PC-9 (cell line): ENCODE measurements at regions not wholly inside any gene's neighbourhood (a gene's known extent, or its start where the extent isn't known, plus 50 kb on each side); places are given as distances from the start of the nearest gene placed in this dataset.

Experiments
- CTCF ChIP-seq: fragments of 200-600 bp; sonication (generic); conservative IDR thresholded peaks from 2 replicates; pipeline ENCODE4 v1.6.1; 2017; ENCODE audit warnings: mixed run types, antibody characterized with exemption, mild to moderate bottlenecking, moderate library complexity
- EZH2 ChIP-seq: fragments of 200-600 bp; sonication (generic); IDR thresholded peaks from 2 replicates; pipeline ENCODE4 v1.8.0; 2017; ENCODE audit warnings: antibody characterized with exemption, low read depth

GRCh38 chr5:4191041-4191440 lies 595.4 kb downstream of the IRX1 start:
- TF ChIP-seq CTCF (no peak), EZH2 (no peak)
